GM18517 (cell line): ENCODE measurements at regions not wholly inside any gene's neighbourhood (a gene's known extent, or its start where the extent isn't known, plus 50 kb on each side); places are given as distances from the start of the nearest gene placed in this dataset.
"Not testable (repeated sequence)": the region's sequence is repeated elsewhere in the genome, so short reads cannot be mapped to it uniquely, and the experiment has no call there.

ENCODE experiments used
- ATAC-seq: cut with Tn5 transposase; IDR thresholded peaks from one replicate; pipeline ENCODE4 v1.9.1; 2021; ENCODE audit warnings: mild to moderate bottlenecking, moderate library complexity; ENCODE audit not compliant: unreplicated experiment

- no peak for ATAC-seq
These were observed 129.4 kb downstream of the TRIM27 start for GRCh38 chr6:28794175-28795002.

- not testable (repeated sequence) for ATAC-seq
These were observed 123.1 kb downstream of the TRIM27 start for GRCh38 chr6:28800647-28801046.

GRCh38 chr6:28802417-28803336 is 121.1 kb downstream of the TRIM27 start:
- peak; percentile 57 for ATAC-seq

GRCh38 chr6:28803337-28803709 is 120.5 kb downstream of the TRIM27 start:
- no peak for ATAC-seq

- no peak for ATAC-seq
These were observed 116.0 kb downstream of the TRIM27 start for GRCh38 chr6:28807682-28808280.

- no peak for ATAC-seq
These were observed 115.4 kb downstream of the TRIM27 start for GRCh38 chr6:28808383-28808782.

- no peak for ATAC-seq
These were observed 113.7 kb downstream of the TRIM27 start for GRCh38 chr6:28809947-28810658.

GRCh38 chr6:28810659-28811053 is 113.1 kb downstream of the TRIM27 start:
- ATAC-seq, result no peak

- ATAC-seq, result no peak
These were observed 111.9 kb downstream of the TRIM27 start for GRCh38 chr6:28811873-28812272.

GRCh38 chr6:28812778-28813569 is 110.8 kb downstream of the TRIM27 start:
- no peak for ATAC-seq

GRCh38 chr6:28814032-28814976 is 109.5 kb downstream of the TRIM27 start:
- ATAC-seq, result no peak

- no peak for ATAC-seq
These were observed 107.4 kb downstream of the TRIM27 start for GRCh38 chr6:28816339-28816908.

- ATAC-seq, result no peak
These were observed 106.6 kb downstream of the TRIM27 start for GRCh38 chr6:28816909-28817807.

- no peak for ATAC-seq
These were observed 106.0 kb downstream of the TRIM27 start for GRCh38 chr6:28817808-28818145.

- ATAC-seq, result no peak
These were observed 98.7 kb downstream of the TRIM27 start for GRCh38 chr6:28824793-28825731.

GRCh38 chr6:28825732-28826293 is 98.0 kb downstream of the TRIM27 start:
- ATAC-seq, result no peak
